GM20431 (cell line): ENCODE measurements at regions not wholly inside any gene's neighbourhood (a gene's known extent, or its start where the extent isn't known, plus 50 kb on each side); places are given as distances from the start of the nearest gene placed in this dataset.
"Not testable (repeated sequence)": the region's sequence is repeated elsewhere in the genome, so short reads cannot be mapped to it uniquely, and the experiment has no call there.

ENCODE experiments used
- in situ Hi-C: fragments of 300-500 bp; cut with MseI, MboI; formaldehyde crosslinking; loops from one replicate; pipeline ENCODE4 v1.15.0; 2020; ENCODE audit warnings: low sequenced_read_pairs; ENCODE audit not compliant: unreplicated experiment

DNA sequence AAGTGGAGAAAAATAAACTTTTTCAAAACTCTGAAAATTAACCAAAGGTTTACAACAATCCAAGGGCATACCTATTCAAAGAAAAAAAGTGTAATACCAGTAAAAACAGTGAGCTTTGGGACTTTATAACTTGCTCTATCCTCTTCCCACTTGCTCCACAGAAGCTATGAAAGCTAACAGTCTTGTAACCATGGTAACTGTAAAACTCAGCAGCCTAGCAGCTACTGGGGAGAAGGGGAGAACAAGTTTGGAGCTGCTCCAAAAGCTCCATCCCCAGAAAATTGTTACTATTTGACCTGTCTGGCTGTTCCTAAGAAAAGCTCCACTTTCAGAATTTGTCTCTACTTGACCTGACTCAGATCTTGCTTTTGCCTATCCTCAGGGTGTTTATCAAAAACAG, 191.5 kb downstream of the OTUD1 start:
- in situ Hi-C loops: no loop called here

- in situ Hi-C loops: no loop called here
Observed at GRCh38 chr10:23630885-23631284, 192.0 kb downstream of the OTUD1 start.

- in situ Hi-C loops: no loop called here
Observed at GRCh38 chr10:23643111-23643780, 204.4 kb downstream of the OTUD1 start.

DNA sequence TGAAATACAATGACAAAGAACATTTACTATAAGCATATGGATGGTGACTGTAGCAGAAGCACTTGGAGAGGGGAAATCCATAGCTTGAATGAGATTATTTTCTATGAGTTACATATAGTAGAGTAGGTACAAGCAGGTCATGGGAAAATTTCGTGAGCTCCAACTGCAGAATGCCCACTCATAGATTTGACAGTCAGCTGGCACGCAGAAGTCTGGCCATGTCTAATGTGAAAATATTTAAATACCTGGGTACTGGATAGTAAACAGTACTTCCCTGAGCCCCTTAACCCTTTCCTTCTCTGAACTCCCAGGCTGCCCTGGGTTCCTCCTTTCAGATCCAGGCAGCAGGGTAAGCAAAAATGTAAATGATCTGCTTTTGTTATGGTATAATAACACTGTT, 209.7 kb downstream of the OTUD1 start:
- in situ Hi-C loops: no loop called here

- in situ Hi-C loops: no loop called here
Observed at GRCh38 chr10:23656735-23657134, 217.9 kb downstream of the OTUD1 start.

DNA sequence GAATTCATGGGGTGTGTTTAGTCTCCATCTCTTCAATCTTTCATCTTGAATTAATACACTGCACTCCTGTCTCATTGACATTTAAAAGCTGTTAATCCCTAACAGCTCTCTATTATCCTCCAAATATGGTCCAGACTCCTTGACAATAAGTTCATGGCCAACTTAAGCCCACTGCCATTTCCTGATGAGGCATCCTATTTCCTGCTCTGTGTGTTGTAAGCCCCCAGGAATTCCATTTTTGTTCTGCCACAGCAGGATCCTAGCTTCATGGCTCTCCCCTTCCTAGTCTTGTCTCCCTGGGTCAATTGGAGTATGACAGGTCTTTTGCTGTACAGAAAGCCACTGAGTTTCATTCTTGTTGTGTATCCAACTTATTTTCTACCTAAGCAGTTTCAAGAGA, 218.8 kb downstream of the OTUD1 start:
- in situ Hi-C loops: no loop called here

DNA sequence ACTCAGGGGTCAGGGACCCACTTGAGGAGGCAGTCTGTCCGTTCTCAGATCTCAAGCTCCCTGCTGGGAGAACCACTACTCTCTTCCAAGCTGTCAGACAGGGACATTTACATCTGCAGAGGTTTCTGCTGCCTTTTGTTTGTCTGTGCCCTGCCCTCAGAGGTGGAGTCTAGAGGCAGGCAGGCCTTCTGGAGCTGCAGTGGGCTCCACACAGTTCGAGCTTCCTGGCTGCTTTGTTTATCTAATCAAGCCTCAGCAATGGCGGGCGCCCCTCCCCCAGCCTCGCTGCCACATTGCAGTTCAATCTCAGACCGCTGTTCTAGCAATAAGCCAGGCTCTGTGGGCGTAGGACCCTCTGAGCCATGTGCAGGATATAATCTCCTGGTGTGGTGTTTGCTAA, 233.0 kb downstream of the OTUD1 start:
- in situ Hi-C loops: not testable (repeated sequence)

GRCh38 chr10:23675585-23675984, 236.7 kb downstream of the OTUD1 start:
- in situ Hi-C loops: loop anchor here (25.0 kb wide), 1 partner anchor 363 kb away; no protein-coding TSS in a partner anchor

DNA sequence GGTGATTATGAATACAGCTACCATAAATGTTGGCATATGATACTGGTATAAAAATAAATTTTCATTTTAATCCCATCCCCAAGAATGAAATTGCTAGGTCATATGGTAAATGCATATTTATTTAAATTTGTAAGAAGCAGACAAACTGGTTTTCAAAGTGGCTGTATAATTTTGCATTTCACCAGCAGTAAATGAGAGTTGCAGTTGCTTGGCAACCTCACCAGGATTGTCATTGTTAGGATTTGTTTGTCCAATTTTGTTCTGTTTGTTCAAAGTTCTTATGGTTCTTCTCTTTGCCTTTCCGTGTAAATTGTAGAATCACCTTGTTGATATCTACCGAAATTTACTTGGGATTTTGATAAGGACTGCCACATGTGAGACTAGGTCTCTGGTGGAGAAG, 237.4 kb downstream of the OTUD1 start:
- in situ Hi-C loops: loop anchor here (25.0 kb wide), 1 partner anchor 364 kb away; no protein-coding TSS in a partner anchor

GRCh38 chr10:23686722-23687121, 247.8 kb downstream of the OTUD1 start:
- in situ Hi-C loops: loop anchor here (25.0 kb wide), 1 partner anchor 374 kb away; no protein-coding TSS in a partner anchor

- in situ Hi-C loops: loop anchor here (25.0 kb wide), 1 partner anchor 380 kb away; no protein-coding TSS in a partner anchor
Observed at GRCh38 chr10:23692736-23693135, 253.9 kb downstream of the OTUD1 start.

DNA sequence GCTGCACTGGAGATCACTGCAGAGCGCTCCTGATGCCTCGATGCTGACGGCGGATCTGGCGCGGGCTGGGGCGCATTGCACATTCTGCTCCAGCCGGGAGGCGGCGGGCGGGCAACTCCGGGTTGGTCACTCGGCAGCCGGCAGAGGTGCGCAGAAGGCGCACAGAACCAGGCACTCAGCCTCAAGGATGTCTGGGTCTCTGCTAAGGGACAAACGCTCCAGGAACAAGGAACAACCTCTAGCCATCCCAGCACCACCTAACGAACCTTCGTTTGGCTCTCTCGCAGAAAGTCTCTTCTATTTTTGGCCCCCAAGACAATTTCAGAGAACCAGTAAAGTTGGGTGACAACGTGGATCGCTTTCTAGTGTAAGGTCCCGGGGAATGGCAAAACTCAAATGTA, 254.6 kb downstream of the OTUD1 start:
- in situ Hi-C loops: loop anchor here (25.0 kb wide), 1 partner anchor 381 kb away; no protein-coding TSS in a partner anchor

- in situ Hi-C loops: loop anchor here (25.0 kb wide), 1 partner anchor 382 kb away; no protein-coding TSS in a partner anchor
Observed at GRCh38 chr10:23693925-23694324, 255.1 kb downstream of the OTUD1 start.

- in situ Hi-C loops: loop anchor here (25.0 kb wide), 1 partner anchor 382 kb away; no protein-coding TSS in a partner anchor
Observed at GRCh38 chr10:23694446-23694920, 255.6 kb downstream of the OTUD1 start.

DNA sequence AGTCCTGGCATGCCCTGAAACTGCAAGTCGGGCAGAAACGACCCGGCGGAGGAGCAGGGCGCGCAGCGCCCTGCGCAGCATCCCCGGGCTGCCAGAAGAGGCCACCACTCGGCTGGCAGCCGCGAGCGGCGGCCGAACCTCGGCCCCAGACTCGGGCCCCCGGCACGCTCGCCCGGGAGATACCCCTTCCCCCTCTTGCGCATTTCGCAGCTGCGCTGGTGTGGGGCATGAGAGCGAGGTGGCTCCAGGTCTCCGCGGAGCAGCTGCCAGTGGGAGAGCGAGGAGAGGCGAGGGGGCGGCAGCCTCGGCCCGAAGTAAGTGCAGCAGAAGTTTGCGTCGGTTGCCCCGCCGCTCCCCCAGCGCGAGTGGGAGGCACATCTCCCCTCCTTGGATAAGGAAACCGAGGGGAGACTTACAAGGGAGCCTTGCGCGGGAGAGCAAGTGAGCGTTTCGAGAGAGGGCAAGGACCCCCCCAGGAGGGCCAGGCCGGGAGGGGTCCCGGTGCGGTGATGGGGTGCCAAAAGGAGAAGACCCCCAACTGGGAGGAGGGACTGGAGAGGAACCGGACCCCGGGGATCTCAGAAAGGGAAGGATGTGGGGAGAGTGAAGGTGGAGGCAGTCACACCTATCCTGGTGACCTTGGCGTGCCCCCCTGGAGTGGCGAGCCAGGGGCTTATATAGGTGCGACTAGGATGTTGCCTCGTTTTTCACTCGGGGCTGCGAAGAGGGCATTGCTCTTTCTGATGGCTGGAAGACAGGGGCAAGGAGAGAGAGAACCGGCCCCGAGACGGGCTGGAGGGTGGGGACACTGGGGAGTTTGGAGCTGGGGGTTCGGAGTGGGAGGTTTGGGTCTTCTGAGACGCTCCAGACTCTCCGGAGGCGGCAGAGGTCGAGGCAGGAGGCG, 256.3 kb downstream of the OTUD1 start:
- in situ Hi-C loops: loop anchor here (25.0 kb wide), 1 partner anchor 383 kb away; no protein-coding TSS in a partner anchor

DNA sequence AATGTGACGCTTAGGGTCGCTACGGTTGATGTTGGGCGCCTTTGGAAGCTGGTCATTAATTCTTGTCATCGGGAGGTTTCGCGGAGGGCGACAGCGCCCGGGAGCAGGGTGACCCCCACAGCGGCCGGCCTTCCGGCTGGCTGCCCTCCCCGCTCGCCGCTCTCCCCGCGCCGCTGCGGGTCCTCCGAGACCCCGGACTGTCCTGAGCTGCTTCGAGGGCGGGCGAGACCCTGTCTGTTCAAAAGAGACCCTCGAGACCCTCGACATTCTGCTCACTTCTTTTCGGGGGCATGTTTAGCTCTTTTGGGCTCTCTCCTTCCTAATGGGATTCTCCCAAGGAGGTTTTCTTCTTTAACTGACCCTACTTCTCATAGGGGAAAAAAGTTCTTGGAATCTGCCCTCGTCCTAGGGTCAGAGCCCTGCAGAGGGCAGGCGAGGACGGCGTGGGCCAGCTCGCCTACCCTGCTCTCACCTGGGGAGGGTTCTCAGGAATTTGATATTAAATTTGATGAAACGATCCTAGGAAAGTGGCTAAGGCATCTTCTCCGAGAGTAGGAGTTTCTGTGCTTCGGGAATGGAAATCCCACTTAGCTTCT, 257.0 kb downstream of the OTUD1 start:
- in situ Hi-C loops: loop anchor here (25.0 kb wide), 1 partner anchor 384 kb away; no protein-coding TSS in a partner anchor

DNA sequence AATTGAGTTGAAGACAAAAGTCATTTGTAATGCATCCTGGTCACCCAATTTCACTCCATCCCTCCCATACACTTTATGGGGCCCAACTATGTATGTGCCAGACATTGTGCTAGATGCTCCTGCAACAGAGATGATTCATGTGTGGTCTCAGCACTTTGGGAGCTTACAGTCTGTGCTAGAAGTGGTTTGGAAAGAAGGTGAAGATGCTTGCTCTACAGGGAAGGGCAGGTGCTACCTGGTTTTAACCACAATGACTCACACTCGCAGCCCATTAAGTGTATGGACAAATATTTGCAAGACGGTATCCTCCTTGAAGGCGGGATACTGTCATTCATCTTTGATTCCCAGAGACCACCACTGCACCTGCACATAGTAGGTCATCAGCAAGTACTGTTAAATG, 257.6 kb downstream of the OTUD1 start:
- in situ Hi-C loops: loop anchor here (25.0 kb wide), 1 partner anchor 384 kb away; no protein-coding TSS in a partner anchor

GRCh38 chr10:23702977-23703414, 264.1 kb downstream of the OTUD1 start:
- in situ Hi-C loops: no loop called here

- in situ Hi-C loops: no loop called here
Observed at GRCh38 chr10:23715363-23715762, 276.5 kb downstream of the OTUD1 start.

DNA sequence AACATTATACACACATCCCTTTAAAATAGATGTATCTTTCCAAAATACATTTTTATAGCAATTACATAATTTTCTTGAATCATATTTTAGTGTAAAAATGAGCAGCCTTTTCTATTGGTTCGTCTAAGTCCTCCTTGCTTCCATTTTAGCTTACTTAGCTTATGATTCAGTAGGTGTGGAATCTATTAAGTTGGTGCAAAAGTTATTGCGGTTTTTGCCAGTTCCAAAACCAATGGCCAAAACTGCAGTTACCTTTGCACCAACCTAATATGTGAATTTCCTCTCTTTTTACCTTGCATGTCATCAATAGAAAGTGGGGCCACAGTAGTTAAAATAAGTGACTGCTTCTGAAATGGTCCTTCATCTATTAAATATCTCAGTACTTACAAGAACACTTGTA, 279.0 kb downstream of the OTUD1 start:
- in situ Hi-C loops: no loop called here
